Activated CD4-positive, CD25-positive, alpha-beta regulatory T cell treated with anti-CD3 and anti-CD28 coated beads, Interleukin-2, amount 50 U/mL, for 24 hours (primary cell): ENCODE measurements at regions not wholly inside any gene's neighbourhood (a gene's known extent, or its start where the extent isn't known, plus 50 kb on each side); places are given as distances from the start of the nearest gene placed in this dataset.
"Not testable (repeated sequence)": the region's sequence is repeated elsewhere in the genome, so short reads cannot be mapped to it uniquely, and the experiment has no call there.

ENCODE experiments used
- ATAC-seq, 2 donors: fragments of 150-1000 bp; cut with Tn5 transposase; one replicate each; pipeline ENCODE4 v1.10.0; 2021; ENCODE audit warnings: mild to moderate bottlenecking in 1 of 2, moderate library complexity in 1 of 2

GRCh38 chr2:134040626-134041172, 213.2 kb upstream of the MGAT5 start:
- not testable (repeated sequence) for ATAC-seq

DNA sequence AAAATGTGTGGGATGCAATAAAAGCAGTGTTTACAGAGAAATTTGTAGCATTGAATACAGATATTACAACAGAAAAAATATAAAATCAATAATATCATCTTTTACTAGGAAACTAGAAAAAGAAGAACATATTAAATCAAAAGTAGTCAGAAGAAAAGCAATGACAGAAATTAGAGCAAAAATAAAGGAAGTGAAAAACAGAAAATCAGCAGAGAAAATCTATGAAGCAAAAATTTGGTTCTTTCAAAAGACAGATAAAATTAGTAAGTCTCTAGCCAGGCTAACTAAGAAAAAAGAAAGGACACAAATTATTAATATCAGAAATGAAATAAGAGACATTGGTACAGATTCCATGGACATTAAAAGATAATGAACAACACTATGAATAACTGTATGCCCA, 212.0 kb upstream of the MGAT5 start:
- ATAC-seq: no peak

- not testable (repeated sequence) for ATAC-seq
Observed at GRCh38 chr2:134043028-134043427, 210.8 kb upstream of the MGAT5 start.

DNA sequence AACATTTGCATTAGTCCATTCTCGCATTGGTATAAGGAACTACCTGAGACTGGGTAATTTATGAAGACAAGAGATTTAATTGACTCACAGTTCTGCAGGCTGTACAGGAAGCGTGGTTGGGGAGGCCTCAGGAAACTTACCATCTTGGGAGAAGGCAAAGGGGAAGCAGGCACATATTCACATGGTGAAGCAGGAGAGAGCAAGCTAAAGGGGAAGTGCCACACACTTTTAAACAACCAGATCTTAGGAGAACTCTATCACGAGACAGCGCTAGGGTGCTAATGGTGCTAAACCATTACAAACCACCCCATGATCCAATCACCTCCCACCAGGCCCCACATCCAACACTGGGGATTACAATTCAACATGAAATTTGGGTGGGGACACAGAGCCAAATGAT, 201.7 kb upstream of the MGAT5 start:
- no peak for ATAC-seq

GRCh38 chr2:134056173-134056572, 197.7 kb upstream of the MGAT5 start:
- ATAC-seq: no peak

DNA sequence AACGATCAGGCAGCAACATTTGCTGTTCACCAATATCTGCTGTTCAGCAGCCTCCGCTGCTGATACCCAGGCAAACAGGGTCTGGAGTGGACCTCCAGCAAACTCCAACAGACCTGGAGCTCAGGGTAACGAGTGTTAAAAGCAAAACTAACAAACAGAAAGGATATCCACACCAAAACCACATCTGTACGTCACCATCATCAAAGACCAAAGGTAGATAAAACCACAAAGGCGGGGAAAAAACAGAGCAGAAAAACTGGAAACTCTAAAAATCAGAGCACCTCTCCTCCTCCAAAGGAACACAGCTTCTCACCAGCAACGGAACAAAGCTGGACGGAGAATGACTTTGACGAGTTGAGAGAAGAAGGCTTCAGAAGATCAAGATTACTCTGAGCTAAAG, 192.8 kb upstream of the MGAT5 start:
- ATAC-seq: not testable (repeated sequence)

- ATAC-seq: not testable (repeated sequence)
Observed at GRCh38 chr2:134062235-134062634, 191.6 kb upstream of the MGAT5 start.

DNA sequence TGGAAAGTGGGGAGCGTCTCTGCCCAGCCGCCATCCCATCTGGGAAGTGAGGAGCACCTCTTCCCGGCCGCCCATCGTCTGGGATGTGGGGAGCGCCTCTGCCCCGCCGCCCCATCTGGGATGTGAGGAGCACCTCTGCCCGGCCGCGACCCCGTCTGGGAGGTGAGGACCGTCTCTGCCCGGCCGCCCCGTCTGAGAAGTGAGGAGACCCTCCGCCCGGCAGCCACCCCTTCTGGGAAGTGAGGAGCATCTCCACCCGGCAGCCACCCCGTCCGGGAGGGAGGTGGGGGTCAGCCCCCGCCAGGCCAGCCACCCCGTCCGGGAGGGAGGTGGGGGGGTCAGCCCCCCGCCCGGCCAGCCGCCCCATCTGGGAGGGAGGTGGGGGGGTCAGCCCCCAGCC, 190.0 kb upstream of the MGAT5 start:
- ATAC-seq: not testable (repeated sequence)

DNA sequence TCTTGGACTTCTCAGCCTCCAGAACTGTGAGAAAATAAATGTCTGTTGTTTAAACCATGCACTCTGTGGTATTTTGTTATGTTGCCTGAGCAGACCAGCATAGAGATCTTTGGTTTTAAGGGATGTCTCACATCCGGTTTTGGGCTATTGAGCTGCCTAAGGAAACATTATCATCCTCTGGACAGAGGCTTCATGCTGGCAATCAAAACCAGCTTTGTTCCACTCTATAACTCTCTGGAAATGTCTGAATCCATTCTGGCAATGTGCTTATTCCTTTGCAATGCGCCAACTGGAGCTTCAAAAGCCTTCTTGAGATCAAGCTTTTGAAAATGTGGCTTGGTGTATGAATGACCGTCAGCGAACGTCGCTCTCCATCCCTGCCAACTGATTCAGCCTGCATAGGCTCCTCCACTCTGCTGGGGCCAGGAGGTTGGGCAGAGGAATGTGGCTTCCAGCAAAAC, 183.6 kb upstream of the MGAT5 start:
- ATAC-seq: no peak

DNA sequence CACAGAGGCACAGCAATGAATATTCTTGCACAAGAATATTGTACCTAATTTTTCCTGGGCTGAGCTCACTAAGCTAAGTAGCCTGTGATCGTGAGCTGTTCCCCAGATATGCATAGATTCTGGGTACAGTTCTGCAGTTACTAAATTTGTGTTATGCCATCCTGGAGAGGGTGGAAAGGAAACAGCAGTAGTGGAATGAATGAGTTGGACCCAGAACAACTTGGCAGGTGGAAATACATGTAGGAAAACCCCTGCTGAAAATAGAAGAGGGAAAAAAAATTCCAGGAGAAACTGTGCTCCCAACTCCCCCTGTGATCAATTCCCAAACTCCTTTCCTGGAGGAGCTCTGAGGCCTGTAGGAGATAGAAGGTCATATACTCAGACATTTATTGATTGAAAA, 181.5 kb upstream of the MGAT5 start:
- ATAC-seq: no peak

DNA sequence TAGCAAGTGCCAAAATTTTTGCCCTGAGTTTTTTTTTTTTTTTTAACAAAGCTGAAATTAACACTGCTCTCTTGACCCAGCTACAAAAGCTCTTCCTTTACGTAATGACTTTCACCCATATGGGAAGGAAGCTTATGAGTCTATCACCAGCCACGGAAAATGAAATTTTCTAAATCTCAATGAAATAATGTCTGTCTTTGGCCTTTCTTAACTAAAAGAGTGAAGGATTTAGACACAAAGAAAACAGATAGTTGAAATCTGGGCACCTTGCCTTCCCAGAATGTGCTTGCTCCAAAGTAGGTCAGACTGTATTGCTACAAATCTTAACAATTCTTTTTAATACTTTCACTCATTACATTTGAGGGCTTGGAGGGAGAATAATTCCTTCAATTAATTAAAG, 180.8 kb upstream of the MGAT5 start:
- no peak for ATAC-seq

- no peak for ATAC-seq
Observed at GRCh38 chr2:134074619-134075018, 179.3 kb upstream of the MGAT5 start.

DNA sequence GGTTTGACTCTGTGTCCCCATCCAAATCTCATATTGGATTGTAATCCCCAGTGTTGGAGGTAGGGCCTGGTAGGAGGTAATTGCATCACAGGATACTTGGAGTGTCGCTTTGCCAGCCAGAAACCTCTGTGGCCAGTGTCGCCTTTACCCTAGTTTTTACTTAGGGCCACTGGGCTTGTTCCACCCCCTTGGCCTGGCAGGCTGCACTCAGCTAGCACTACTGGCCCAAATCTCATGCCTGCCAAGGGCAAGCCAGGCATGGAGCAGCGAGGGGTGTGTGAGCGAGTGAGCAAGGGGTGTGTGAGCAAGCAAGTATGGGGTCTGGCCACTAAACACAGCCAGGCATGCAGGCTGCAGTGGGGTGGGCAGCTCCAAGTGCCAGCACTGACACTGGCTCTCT, 178.7 kb upstream of the MGAT5 start:
- ATAC-seq: no peak

DNA sequence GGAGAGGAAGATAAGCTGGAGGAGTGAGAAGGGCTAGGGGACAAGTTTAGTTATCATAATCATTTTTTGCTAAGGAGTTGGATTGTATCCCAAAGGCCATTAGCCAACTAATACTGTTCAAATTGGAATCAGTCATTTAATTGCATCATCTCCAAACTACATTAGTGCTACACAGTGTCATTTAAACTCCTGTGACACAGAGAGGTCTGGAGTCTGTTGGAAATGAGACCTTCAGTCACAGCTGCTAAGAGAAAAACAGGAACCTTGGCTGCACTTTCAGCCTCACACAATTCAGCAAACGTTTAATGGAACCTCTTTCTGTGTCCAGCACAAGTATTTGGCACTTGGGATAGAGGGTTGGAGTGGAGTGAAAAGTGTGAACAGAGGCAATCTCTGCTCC, 175.5 kb upstream of the MGAT5 start:
- ATAC-seq: no peak

- no peak for ATAC-seq
Observed at GRCh38 chr2:134079373-134079772, 174.5 kb upstream of the MGAT5 start.

- ATAC-seq: peak in 1 of 2 donors; percentile 9
Observed at GRCh38 chr2:134080386-134081089, 173.3 kb upstream of the MGAT5 start.

DNA sequence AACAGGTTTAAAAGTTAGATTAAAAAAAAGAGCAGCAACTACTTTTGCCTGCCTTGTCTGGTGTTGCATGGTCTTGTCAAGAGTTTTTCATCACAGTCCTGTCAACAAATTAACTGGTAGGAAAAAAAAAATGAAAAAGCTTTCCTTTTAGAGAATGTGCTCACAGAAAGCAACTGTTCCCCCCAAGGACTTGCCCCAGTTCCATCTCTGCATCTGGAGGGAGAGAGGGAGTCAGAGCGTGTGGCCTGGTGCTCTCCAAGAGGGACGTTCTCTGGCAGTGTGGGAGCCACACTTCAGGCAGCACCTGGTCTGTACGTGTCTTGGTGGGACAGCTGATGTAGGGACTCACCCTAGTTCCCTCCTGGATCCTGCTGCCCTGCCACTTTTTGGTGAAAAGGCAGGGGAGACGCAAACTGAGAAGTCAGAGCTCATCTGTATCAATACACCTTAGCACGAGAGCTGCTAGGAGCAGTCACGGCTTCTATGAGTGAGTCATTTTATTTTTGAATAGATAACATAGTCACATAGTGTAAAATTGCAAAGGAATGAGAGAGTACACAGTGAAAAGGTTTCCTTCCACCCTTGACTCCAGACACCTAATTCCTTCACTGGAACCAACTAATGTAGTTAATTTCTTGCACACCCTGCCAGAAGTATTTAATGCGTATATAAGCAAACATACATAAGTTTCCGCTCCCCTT, 172.5 kb upstream of the MGAT5 start:
- no peak for ATAC-seq

DNA sequence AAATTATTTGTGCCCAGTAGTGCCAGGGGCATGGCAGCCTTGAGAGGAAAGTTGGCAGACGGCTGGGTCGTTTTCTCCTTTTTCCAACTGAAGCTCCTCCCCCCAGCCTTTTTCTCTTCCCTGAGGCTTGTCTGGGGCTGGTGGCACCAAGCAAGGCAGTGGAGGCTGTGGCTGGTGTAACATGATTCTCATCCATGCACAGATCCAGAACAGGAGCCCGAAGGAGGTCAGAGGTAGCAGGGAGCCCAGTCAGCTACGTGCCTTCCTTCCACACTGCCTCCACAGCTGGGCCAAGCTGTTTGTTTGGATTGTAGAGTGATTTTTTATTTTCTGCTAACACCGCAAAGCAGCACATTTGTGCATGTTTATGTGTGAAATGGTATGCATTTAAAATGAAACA, 170.3 kb upstream of the MGAT5 start:
- ATAC-seq: no peak

- no peak for ATAC-seq
Observed at GRCh38 chr2:134086594-134087219, 167.2 kb upstream of the MGAT5 start.

- ATAC-seq: no peak
Observed at GRCh38 chr2:134087371-134087921, 166.4 kb upstream of the MGAT5 start.

DNA sequence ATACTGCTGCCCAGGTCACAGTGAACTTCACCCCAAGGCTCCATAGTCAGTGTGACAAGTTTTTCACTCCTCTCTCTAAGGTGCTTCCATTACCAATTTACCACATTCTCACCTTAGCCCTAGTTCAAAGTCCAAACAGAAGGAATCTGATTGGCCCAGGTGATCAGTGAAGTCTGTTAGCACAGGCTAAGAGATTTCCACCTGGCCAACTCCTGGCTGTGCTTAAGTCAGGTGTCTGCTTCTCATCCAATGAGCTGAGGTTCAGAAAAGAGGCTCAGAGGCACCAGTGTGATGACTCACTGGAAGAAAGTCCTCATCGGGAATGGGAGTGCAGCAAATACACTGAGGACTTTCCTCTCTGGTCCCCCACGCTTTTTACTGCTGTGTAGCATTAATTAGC, 164.4 kb upstream of the MGAT5 start:
- ATAC-seq: no peak

DNA sequence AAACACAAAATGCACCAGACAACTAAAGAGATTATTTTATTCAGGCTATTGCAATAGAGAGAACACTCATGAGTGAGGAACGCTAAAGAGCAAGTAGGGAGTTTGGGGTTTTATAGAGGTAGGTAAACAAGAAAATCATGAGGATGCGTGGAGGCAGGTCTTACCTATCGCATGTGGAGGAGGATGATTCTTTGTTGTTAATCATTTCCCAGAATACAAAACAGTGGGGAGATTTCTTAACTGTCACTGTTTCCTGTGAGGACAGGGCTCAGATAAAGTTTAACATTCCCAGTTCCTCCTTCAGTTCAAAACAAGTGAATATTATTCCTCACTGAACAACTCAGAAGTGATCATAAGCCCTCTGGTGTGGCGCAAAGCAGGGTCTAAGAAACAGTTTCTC, 156.1 kb upstream of the MGAT5 start:
- ATAC-seq: no peak

DNA sequence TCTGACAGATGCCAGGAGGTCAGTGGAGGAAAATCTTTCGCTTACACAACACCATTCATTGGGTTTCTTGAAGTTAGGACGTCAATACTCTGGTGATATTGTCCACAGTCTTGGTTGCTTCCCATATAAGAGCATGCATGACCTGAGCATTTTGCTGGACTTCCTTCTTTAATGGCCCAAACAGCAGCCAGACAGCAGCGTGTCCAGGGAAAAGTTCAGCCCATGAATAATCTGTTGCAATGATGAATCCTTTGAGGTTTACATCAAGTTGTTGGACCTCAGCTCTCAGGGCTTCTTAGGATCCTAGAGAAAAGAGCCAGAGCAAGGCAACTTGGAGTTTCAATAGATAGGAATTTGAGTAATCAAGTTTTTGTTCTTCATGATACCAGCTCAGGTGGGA, 155.6 kb upstream of the MGAT5 start:
- no peak for ATAC-seq
